ENCODE measurements at regions not wholly inside any gene's neighbourhood (a gene's known extent, or its start where the extent isn't known, plus 50 kb on each side); places are given as distances from the start of the nearest gene placed in this dataset.

GRCh38 chr18:43692099-43692690, 414.9 kb upstream of the SYT4 start:
- H3K36me3 Mint-ChIP-seq (ENCODE audit: insufficient read depth) = no peaks in the 10 kb centered on the region
- H3K4me1 Mint-ChIP-seq (ENCODE audit: low read depth in 2 of 2) = no peaks in the 10 kb centered on the region
- H3K27me3 Mint-ChIP-seq = no peaks in the 10 kb centered on the region
- no peak overlapping the region for H3K27ac Mint-ChIP-seq
- H3K4me3 Mint-ChIP-seq = no peak overlapping the region
- ATAC-seq (replicated peaks) (no peak), DNase-seq (no peak)
- H3K9me3 Mint-ChIP-seq = peaks cover 4 to 13% of the 10 kb centered on the region in 2 donors

GRCh38 chr18:43702399-43702798, 425.1 kb upstream of the SYT4 start:
- Mint-ChIP-seq H3K36me3 (ENCODE audit: insufficient read depth) (no peaks in the 10 kb centered on the region), H3K27me3 (no peaks in the 10 kb centered on the region), H3K27ac (no peak overlapping the region), H3K4me1 (ENCODE audit: low read depth in 2 of 2) (no peaks in the 10 kb centered on the region), H3K4me3 (no peak overlapping the region), H3K9me3 (peaks cover 3 to 11% of the 10 kb centered on the region in 2 donors)
- ATAC-seq (replicated peaks) = no peak
- DNase-seq = no peak

DNA sequence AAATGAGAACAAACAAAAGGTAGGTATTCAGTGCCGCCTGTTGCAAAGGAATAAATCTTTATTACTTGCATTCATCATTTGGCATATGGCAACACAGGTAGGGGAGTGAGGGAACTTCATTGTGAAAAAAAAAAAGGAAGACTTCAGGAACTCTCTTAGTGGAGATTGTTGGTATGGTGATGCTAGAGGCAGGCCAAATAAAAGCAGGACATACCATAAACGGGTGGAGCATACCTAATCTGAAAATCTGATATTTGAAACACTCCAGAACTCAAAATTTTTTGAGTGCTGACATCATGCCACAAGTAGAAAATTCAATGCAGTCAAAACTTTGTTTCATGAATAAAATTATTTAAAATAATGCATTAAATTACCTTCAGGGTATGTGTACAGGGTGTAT, 425.8 kb upstream of the SYT4 start:
- DNase-seq = no peak
- no peaks in the 10 kb centered on the region for H3K27me3 Mint-ChIP-seq

DNA sequence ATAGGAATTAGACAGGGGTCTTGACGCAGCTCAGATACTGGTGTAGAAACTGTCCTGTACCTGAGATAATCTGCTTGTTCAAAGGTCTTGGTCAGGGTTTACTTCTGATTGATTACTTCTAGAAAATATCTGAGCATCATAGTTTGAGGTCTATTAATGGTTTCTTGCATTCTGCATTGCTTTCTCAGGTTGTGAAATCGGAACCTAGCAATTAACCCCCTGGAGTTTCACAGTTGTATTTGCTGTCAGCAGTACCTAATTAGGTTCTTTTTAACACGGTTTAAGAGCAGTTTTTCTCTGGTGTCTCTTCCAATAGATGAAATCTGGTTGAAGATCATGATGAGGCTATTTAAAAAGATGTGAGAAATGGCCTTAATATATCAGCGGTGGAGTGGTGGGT, 428.6 kb upstream of the SYT4 start:
- no peak for ATAC-seq (replicated peaks)
- Mint-ChIP-seq H3K27ac (no peak overlapping the region), H3K36me3 (ENCODE audit: insufficient read depth) (no peaks in the 10 kb centered on the region), H3K4me1 (ENCODE audit: low read depth in 2 of 2) (no peaks in the 10 kb centered on the region), H3K9me3 (peaks cover 7 to 27% of the 10 kb centered on the region in 2 donors), H3K27me3 (no peaks in the 10 kb centered on the region), H3K4me3 (no peak overlapping the region)
- DNase-seq = no peak

More for the DNA sequence above, 425.8 kb upstream of the SYT4 start:
- H3K9me3 Mint-ChIP-seq = peaks cover 5 to 17% of the 10 kb centered on the region in 2 donors
- no peak for ATAC-seq (replicated peaks)
- H3K4me3 Mint-ChIP-seq = no peak overlapping the region
- H3K36me3 Mint-ChIP-seq (ENCODE audit: insufficient read depth) = no peaks in the 10 kb centered on the region
- H3K4me1 Mint-ChIP-seq (ENCODE audit: low read depth in 2 of 2) = no peaks in the 10 kb centered on the region
- H3K27ac Mint-ChIP-seq = no peak overlapping the region

GRCh38 chr18:43710135-43710534, 432.8 kb upstream of the SYT4 start:
- no peak for DNase-seq
- ATAC-seq (replicated peaks) = no peak
- Mint-ChIP-seq H3K4me3 (no peak overlapping the region), H3K27ac (no peak overlapping the region), H3K9me3 (peaks cover 9 to 17% of the 10 kb centered on the region in 2 donors), H3K36me3 (ENCODE audit: insufficient read depth) (no peaks in the 10 kb centered on the region), H3K27me3 (no peaks in the 10 kb centered on the region), H3K4me1 (ENCODE audit: low read depth in 2 of 2) (no peaks in the 10 kb centered on the region)

DNA sequence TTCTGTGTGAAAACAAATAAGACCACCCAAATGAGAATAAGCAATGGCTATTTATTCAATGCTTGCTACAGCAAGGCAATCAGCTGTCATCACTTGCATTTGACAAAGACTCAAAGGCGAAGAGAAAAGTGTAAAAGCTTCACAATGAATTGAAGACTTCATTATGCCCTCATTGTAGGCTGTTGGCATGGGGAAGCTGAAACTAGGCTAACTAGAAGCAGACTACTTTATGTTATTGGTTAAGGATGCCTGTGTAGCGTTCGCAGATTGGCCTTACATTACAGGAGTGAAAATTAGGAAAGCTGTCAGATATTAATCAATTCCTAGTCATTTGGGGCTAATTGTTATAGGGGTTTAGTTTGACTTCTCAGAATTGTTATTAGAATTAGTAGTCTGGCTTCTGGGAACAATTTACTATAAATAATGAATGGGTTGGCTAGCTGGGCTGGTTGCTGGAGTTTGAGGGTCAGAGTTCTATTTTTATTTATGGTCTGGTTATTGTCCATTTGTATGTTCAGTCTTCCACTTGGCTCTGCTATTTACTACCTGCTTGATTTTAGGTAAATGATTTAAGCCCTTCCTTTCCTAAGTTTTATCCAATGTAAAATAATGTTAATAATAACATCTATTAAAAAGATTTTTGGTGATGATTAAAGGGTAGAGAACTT, 437.2 kb upstream of the SYT4 start:
- DNase-seq = no peak
- ATAC-seq (replicated peaks) = no peak
- Mint-ChIP-seq H3K27ac (no peak overlapping the region), H3K4me1 (ENCODE audit: low read depth in 2 of 2) (no peaks in the 10 kb centered on the region), H3K36me3 (ENCODE audit: insufficient read depth) (no peaks in the 10 kb centered on the region), H3K9me3 (peaks cover under 1 to 3% of the 10 kb centered on the region in 2 donors), H3K4me3 (no peak overlapping the region), H3K27me3 (no peaks in the 10 kb centered on the region)

- H3K4me3 Mint-ChIP-seq = no peak overlapping the region
- peaks cover 23 to 25% of the 10 kb centered on the region in 2 donors for H3K9me3 Mint-ChIP-seq
- H3K27ac Mint-ChIP-seq = no peak overlapping the region
- H3K27me3 Mint-ChIP-seq = no peaks in the 10 kb centered on the region
- H3K36me3 Mint-ChIP-seq (ENCODE audit: insufficient read depth) = no peaks in the 10 kb centered on the region
- ATAC-seq (replicated peaks) = no peak
- H3K4me1 Mint-ChIP-seq (ENCODE audit: low read depth in 2 of 2) = no peaks in the 10 kb centered on the region
- DNase-seq = no peak
Measured at GRCh38 chr18:43719267-43719795, 442.0 kb upstream of the SYT4 start.

- Mint-ChIP-seq H3K4me1 (ENCODE audit: low read depth in 2 of 2) (no peaks in the 10 kb centered on the region), H3K36me3 (ENCODE audit: insufficient read depth) (no peaks in the 10 kb centered on the region)
Measured at GRCh38 chr18:43720041-43720440, 442.8 kb upstream of the SYT4 start.

GRCh38 chr18:43735570-43735969, 458.3 kb upstream of the SYT4 start:
- H3K27me3 Mint-ChIP-seq = no peaks in the 10 kb centered on the region
- H3K4me1 Mint-ChIP-seq (ENCODE audit: low read depth in 2 of 2) = no peaks in the 10 kb centered on the region
- H3K36me3 Mint-ChIP-seq (ENCODE audit: insufficient read depth) = peaks cover 3% of the 10 kb centered on the region
- no peak for DNase-seq
- no peak overlapping the region for H3K4me3 Mint-ChIP-seq
- ATAC-seq (replicated peaks) = no peak
- H3K9me3 Mint-ChIP-seq = peaks cover 2 to 17% of the 10 kb centered on the region in 2 donors
- H3K27ac Mint-ChIP-seq = no peak overlapping the region

More at GRCh38 chr18:43720041-43720440, 442.8 kb upstream of the SYT4 start:
- no peak overlapping the region for H3K27ac Mint-ChIP-seq
- H3K27me3 Mint-ChIP-seq = no peaks in the 10 kb centered on the region
- H3K4me3 Mint-ChIP-seq = no peak overlapping the region
- H3K9me3 Mint-ChIP-seq = peaks cover 23 to 27% of the 10 kb centered on the region in 2 donors
- ATAC-seq (replicated peaks) (no peak), DNase-seq (no peak)

- Mint-ChIP-seq H3K36me3 (ENCODE audit: insufficient read depth) (no peaks in the 10 kb centered on the region), H3K9me3 (peaks cover 0 to 8% of the 10 kb centered on the region in 2 donors), H3K4me1 (ENCODE audit: low read depth in 2 of 2) (no peaks in the 10 kb centered on the region), H3K27me3 (no peaks in the 10 kb centered on the region), H3K27ac (no peak overlapping the region), H3K4me3 (no peak overlapping the region)
- DNase-seq = no peak
- ATAC-seq (replicated peaks) = no peak
Measured at GRCh38 chr18:43744960-43745745, 467.9 kb upstream of the SYT4 start.

- H3K27me3 Mint-ChIP-seq = no peaks in the 10 kb centered on the region
- H3K4me3 Mint-ChIP-seq = no peak overlapping the region
- H3K27ac Mint-ChIP-seq = no peak overlapping the region
- H3K36me3 Mint-ChIP-seq (ENCODE audit: insufficient read depth) = no peaks in the 10 kb centered on the region
- H3K9me3 Mint-ChIP-seq = peaks cover 0 to 4% of the 10 kb centered on the region in 2 donors
- H3K4me1 Mint-ChIP-seq (ENCODE audit: low read depth in 2 of 2) = no peaks in the 10 kb centered on the region
- ATAC-seq (replicated peaks) = no peak
- DNase-seq = no peak
Measured at GRCh38 chr18:43751203-43751602, 473.9 kb upstream of the SYT4 start.

DNA sequence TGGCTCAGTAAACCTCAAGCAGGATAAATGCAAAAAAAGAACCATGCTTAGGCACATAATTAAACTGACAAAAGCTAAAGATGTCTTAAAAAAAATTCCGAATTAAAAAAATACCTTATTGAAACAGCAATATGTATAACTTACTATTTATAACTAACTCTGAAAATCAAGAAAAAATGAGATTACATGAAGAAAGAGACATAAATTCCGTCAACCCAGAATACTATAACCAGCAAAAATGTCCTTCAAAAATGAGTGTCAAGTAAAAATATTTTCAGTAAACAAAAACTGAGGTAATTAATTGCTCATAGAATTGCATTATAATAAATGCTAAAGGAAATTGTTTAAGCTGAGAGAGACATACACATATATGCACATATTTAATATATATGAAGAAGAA, 474.5 kb upstream of the SYT4 start:
- Mint-ChIP-seq H3K27ac (no peak overlapping the region), H3K9me3 (peaks cover 0 to 2% of the 10 kb centered on the region in 2 donors), H3K4me1 (ENCODE audit: low read depth in 2 of 2) (no peaks in the 10 kb centered on the region), H3K36me3 (ENCODE audit: insufficient read depth) (no peaks in the 10 kb centered on the region), H3K27me3 (no peaks in the 10 kb centered on the region), H3K4me3 (no peak overlapping the region)
- ATAC-seq (replicated peaks) (no peak), DNase-seq (no peak)

GRCh38 chr18:43757273-43757672, 480.0 kb upstream of the SYT4 start:
- Mint-ChIP-seq H3K9me3 (peaks cover 6% of the 10 kb centered on the region in 2 donors), H3K4me3 (no peak overlapping the region), H3K4me1 (ENCODE audit: low read depth in 2 of 2) (no peaks in the 10 kb centered on the region), H3K27ac (no peak overlapping the region), H3K27me3 (no peaks in the 10 kb centered on the region), H3K36me3 (ENCODE audit: insufficient read depth) (no peaks in the 10 kb centered on the region)
- DNase-seq = no peak
- no peak for ATAC-seq (replicated peaks)
